Esophagus squamous epithelium (tissue), 5 donors: ENCODE measurements at regions not wholly inside any gene's neighbourhood (a gene's known extent, or its start where the extent isn't known, plus 50 kb on each side); places are given as distances from the start of the nearest gene placed in this dataset.
"Not testable (repeated sequence)": the region's sequence is repeated elsewhere in the genome, so short reads cannot be mapped to it uniquely, and the experiment has no call there.

Experiments used
- DNase-seq: peaks from one replicate; lab custom pipeline; 2025; lab: John Stamatoyannopoulos, UW
- H3K27ac ChIP-seq, 4 donors: fragments of 200-600 bp; sonication (generic); one replicate each; pipeline ENCODE4 v1.5.1; 2016 to 2019; ENCODE audit warnings: mild to moderate bottlenecking in 1 of 4
- H3K27me3 ChIP-seq, 4 donors: fragments of 200-600 bp; sonication (generic); 1 replicate in 3 of 4; 2 replicates in 1 of 4; pipeline versions ENCODE4 v1.5.1 to v1.6.0; 2017 to 2021; ENCODE audit warnings: antibody characterized with exemption in 1 of 4
- H3K36me3 ChIP-seq, 3 donors: fragments of 200-600 bp; sonication (generic); one replicate each; pipeline ENCODE4 v1.5.1; 2016 to 2019
- H3K4me1 ChIP-seq, 3 donors: fragments of 200-600 bp; sonication (generic); one replicate each; pipeline ENCODE4 v1.5.1; 2017 to 2019
- H3K4me3 ChIP-seq, 4 donors: fragments of 200-600 bp; sonication (generic); 1 replicate in 3 of 4; 2 replicates in 1 of 4; pipeline ENCODE4 v1.5.1; 2016 to 2019; ENCODE audit warnings: mild to moderate bottlenecking in 2 of 4, moderate library complexity in 1 of 4
- H3K9me3 ChIP-seq, 3 donors: fragments of 200-600 bp; sonication (generic); one replicate each; pipeline ENCODE4 v1.5.1; 2016 to 2019
- CTCF ChIP-seq, 6 experiments: fragments of 450-650 bp in 4 of 6; fragments of 200-600 bp in 2 of 6; sonication (generic) in 2 of 6; IDR thresholded peaks; one replicate each; pipeline ENCODE4 v1.5.1; 2016 to 2019; ENCODE audit warnings: antibody characterized with exemption in 6 of 6, mild to moderate bottlenecking in 4 of 6, moderate library complexity in 4 of 6
- POLR2A ChIP-seq, 4 donors: fragments of 450-650 bp; IDR thresholded peaks; one replicate each; pipeline ENCODE4 v1.6.1; 2017; ENCODE audit warnings: antibody characterized with exemption in 4 of 4, mild to moderate bottlenecking in 4 of 4, moderate library complexity in 3 of 4
- WGBS, 2 donors: methylation state at CpG; one replicate each; pipeline ENCODE4 v1.1.5; 2018; 5-methylcytosine and 5-hydroxymethylcytosine counted together
- intact Hi-C: fragments of 100-400 bp; cut with DNase I; formaldehyde crosslinking; loops from one replicate; pipeline ENCODE4 v1.15.0; 2022
- donor health status: DM: yes; HTN: yes; CAD: no.

- Histone ChIP-seq H3K9me3 (no peaks in the 10 kb centered on the region), H3K27ac (peak overlapping the region in 2 of 4 donors; percentile 4 to 91), H3K36me3 (no peaks in the 10 kb centered on the region), H3K4me3 (no peak overlapping the region), H3K27me3 (no peaks in the 10 kb centered on the region), H3K4me1 (peaks cover 4 to 28% (median 19%) of the 10 kb centered on the region in 3 donors)
- 87 to 92% methylated on average over 14 of the region's 14 CpGs for WGBS, 2 donors
- no peak for DNase-seq
- intact Hi-C loops, result no loop called here
- TF ChIP-seq POLR2A (IDR thresholded peaks at IDR 0.05), result no peak
Observed at GRCh38 chr10:29816801-29817558, 182.2 kb upstream of the SVIL start.

GRCh38 chr10:29815572-29815971, 180.8 kb upstream of the SVIL start:
- TF ChIP-seq CTCF (IDR thresholded peaks at IDR 0.05) (no peak), POLR2A (IDR thresholded peaks at IDR 0.05) (no peak)
- H3K27ac ChIP-seq, result peak overlapping the region in 2 of 4 donors; percentile 88 to 91
- no peaks in the 10 kb centered on the region for H3K9me3 ChIP-seq
- H3K4me1 ChIP-seq, result peaks cover 4 to 28% (median 22%) of the 10 kb centered on the region in 3 donors
- no peaks in the 10 kb centered on the region for H3K36me3 ChIP-seq
- H3K27me3 ChIP-seq, result no peaks in the 10 kb centered on the region
- WGBS, 2 donors, result 48 to 63% methylated on average over 2 of the region's 2 CpGs
- H3K4me3 ChIP-seq, result no peak overlapping the region
- DNase-seq, result no peak
- intact Hi-C loops, result no loop called here

- intact Hi-C loops, result no loop called here
- no peak for DNase-seq
- TF ChIP-seq POLR2A (IDR thresholded peaks at IDR 0.05) (peak in 2 of 4 donors; percentile 3 to 12), CTCF (IDR thresholded peaks at IDR 0.05) (no peak)
- Histone ChIP-seq H3K36me3 (no peaks in the 10 kb centered on the region), H3K27me3 (no peaks in the 10 kb centered on the region), H3K27ac (peak overlapping the region; percentile 75 to 91 (median 90)), H3K4me1 (peaks cover 10 to 41% (median 24%) of the 10 kb centered on the region in 3 donors), H3K4me3 (no peak overlapping the region), H3K9me3 (no peaks in the 10 kb centered on the region)
- 5 to 11% methylated on average over 5 of the region's 5 CpGs for WGBS, 2 donors
Observed at GRCh38 chr10:29811751-29812427, 177.1 kb upstream of the SVIL start.

GRCh38 chr10:29810816-29811215, 176.0 kb upstream of the SVIL start:
- no peak for DNase-seq
- Histone ChIP-seq H3K27ac (peak overlapping the region; percentile 75 to 91 (median 90)), H3K36me3 (no peaks in the 10 kb centered on the region), H3K4me3 (no peak overlapping the region), H3K4me1 (peaks cover 19 to 51% (median 33%) of the 10 kb centered on the region in 3 donors), H3K9me3 (no peaks in the 10 kb centered on the region), H3K27me3 (no peaks in the 10 kb centered on the region)
- intact Hi-C loops, result no loop called here
- no peak for TF ChIP-seq CTCF (IDR thresholded peaks at IDR 0.05)
- no peak for TF ChIP-seq POLR2A (IDR thresholded peaks at IDR 0.05)
- WGBS, 2 donors, result 72 to 84% methylated on average over 2 of the region's 2 CpGs

- intact Hi-C loops, H3K9me3 ChIP-seq, H3K4me3 ChIP-seq, DNase-seq, H3K36me3 ChIP-seq, H3K27me3 ChIP-seq: not testable (repeated sequence)
- Histone ChIP-seq H3K27ac (peak overlapping the region; percentile 11 to 91 (median 82)), H3K4me1 (peaks cover 25 to 57% (median 39%) of the 10 kb centered on the region in 3 donors)
- WGBS, 2 donors, result 63 to 76% methylated on average over 3 of the region's 3 CpGs
Observed at GRCh38 chr10:29810231-29810630, 175.5 kb upstream of the SVIL start.

- Histone ChIP-seq H3K27ac (peak overlapping the region in 3 of 4 donors; percentile 34 to 88 (median 79)), H3K9me3 (no peaks in the 10 kb centered on the region), H3K27me3 (no peaks in the 10 kb centered on the region), H3K36me3 (no peaks in the 10 kb centered on the region), H3K4me3 (no peak overlapping the region), H3K4me1 (peaks cover 31 to 66% (median 48%) of the 10 kb centered on the region in 3 donors)
- DNase-seq, result no peak
- 81 to 89% methylated on average over 5 of the region's 5 CpGs for whole genome bisulfite sequencing, 2 donors
- intact Hi-C loops, result no loop called here
- no peak for TF ChIP-seq POLR2A (IDR thresholded peaks at IDR 0.05)
- TF ChIP-seq CTCF (IDR thresholded peaks at IDR 0.05), result no peak
Observed at GRCh38 chr10:29809383-29809782, 174.6 kb upstream of the SVIL start.
